Hematopoietic multipotent progenitor cell treated with erythropoietin and hydrocortisone succinate and interleukin-3 and kit ligand, for 4 days (in vitro differentiated cells): ENCODE measurements at regions not wholly inside any gene's neighbourhood (a gene's known extent, or its start where the extent isn't known, plus 50 kb on each side); places are given as distances from the start of the nearest gene placed in this dataset.

Experiments used
- DNase-seq: peaks from one replicate; pipeline ENCODE4 v3.0.0-alpha.2; 2015

GRCh38 chr12:18979401-18980126 lies 150.0 kb upstream of the PLEKHA5 start:
- DNase-seq, result no peak

GRCh38 chr12:18981732-18982131 lies 147.8 kb upstream of the PLEKHA5 start:
- DNase-seq, result no peak

- peak; percentile 6 for DNase-seq
Measured at GRCh38 chr12:18982226-18982949, 147.1 kb upstream of the PLEKHA5 start.

GRCh38 chr12:18983854-18984253 lies 145.7 kb upstream of the PLEKHA5 start:
- DNase-seq, result no peak

GRCh38 chr12:18990856-18991255 lies 138.7 kb upstream of the PLEKHA5 start:
- no peak for DNase-seq

- no peak for DNase-seq
Measured at GRCh38 chr12:18992336-18992735, 137.2 kb upstream of the PLEKHA5 start.

GRCh38 chr12:18998343-18999261 lies 130.9 kb upstream of the PLEKHA5 start:
- DNase-seq, result peak; percentile 22

GRCh38 chr12:19000836-19001235 lies 128.7 kb upstream of the PLEKHA5 start:
- no peak for DNase-seq

GRCh38 chr12:19002216-19002615 lies 127.3 kb upstream of the PLEKHA5 start:
- DNase-seq, result no peak

- no peak for DNase-seq
Measured at GRCh38 chr12:19003141-19003540, 126.4 kb upstream of the PLEKHA5 start.

- DNase-seq, result no peak
Measured at GRCh38 chr12:19003987-19004619, 125.4 kb upstream of the PLEKHA5 start.

GRCh38 chr12:19005257-19005801 lies 124.2 kb upstream of the PLEKHA5 start:
- no peak for DNase-seq

GRCh38 chr12:19006626-19007137 lies 122.9 kb upstream of the PLEKHA5 start:
- DNase-seq, result no peak

- DNase-seq, result no peak
Measured at GRCh38 chr12:19008102-19008501, 121.4 kb upstream of the PLEKHA5 start.

GRCh38 chr12:19010087-19010486 lies 119.4 kb upstream of the PLEKHA5 start:
- no peak for DNase-seq

- no peak for DNase-seq
Measured at GRCh38 chr12:19010726-19011125, 118.8 kb upstream of the PLEKHA5 start.

GRCh38 chr12:19012965-19013364 lies 116.6 kb upstream of the PLEKHA5 start:
- no peak for DNase-seq

GRCh38 chr12:19014240-19014639 lies 115.3 kb upstream of the PLEKHA5 start:
- no peak for DNase-seq

GRCh38 chr12:19015285-19015684 lies 114.2 kb upstream of the PLEKHA5 start:
- no peak for DNase-seq

- DNase-seq, result no peak
Measured at GRCh38 chr12:19018302-19018970, 111.1 kb upstream of the PLEKHA5 start.

GRCh38 chr12:19021240-19021639 lies 108.3 kb upstream of the PLEKHA5 start:
- no peak for DNase-seq

GRCh38 chr12:19021646-19022045 lies 107.9 kb upstream of the PLEKHA5 start:
- no peak for DNase-seq
